ENCODE measurements at regions not wholly inside any gene's neighbourhood (a gene's known extent, or its start where the extent isn't known, plus 50 kb on each side); places are given as distances from the start of the nearest gene placed in this dataset.

DNA sequence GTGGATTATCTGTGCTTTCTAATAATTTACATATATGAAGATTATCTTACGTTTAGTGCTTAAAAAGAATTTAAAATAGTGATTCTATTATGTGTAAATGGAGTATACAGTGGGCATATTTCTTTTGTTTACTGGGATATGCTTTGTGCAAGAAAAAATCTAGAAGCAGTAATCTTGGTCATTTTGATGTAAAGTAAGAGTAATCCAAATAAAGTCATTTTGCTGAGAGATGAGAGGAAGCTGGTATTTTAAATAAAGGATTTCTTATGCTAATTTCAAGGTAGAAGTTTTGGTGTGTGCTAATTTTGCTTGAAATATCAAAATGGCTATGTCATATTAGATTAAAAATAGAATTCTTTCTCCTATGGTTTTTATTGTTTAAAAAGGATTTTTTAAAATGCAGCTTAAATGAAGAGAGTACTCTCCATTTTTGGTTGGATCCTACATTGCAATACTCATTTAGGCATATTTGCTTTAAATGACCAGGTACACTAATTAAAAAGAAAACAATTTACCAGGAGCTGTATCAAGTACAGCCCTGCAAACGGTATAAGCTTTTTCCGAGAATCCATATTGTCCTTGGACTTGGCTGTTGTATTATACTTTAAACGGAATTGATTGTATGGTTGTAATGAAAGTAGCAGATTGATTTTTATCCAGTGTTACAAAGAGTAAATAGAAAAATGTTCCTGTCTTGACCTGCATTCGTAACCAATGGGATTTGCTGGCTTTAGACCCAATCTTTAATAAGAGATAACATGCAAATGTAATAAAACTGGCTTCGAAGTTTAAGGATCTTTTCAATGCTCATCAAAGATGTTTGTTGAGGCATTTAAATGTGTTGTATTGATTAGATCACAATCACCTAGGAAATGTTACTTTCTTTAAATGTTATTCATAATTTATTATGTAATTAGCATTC lies 574.7 kb downstream of the USP25 start:
- no peaks in the 10 kb centered on the region for H3K27me3 ChIP-seq (ENCODE audit: insufficient read depth)
- Mint-ChIP-seq H3K36me3 (ENCODE audit: low read depth) (no peaks in the 10 kb centered on the region), H3K4me1 (peaks cover 5% of the 10 kb centered on the region; the same call in 2 of the 3 replicates), H3K9me3 (no peaks in the 10 kb centered on the region), H3K27me3 (ENCODE audit: insufficient read depth, low read depth, poor library complexity) (no peaks in the 10 kb centered on the region), H3K27ac (no peak overlapping the region), H3K4me3 (no peak overlapping the region)
- DNase-seq (ENCODE audit: low spot score) (no peak), ATAC-seq (no peak)
- H2AFZ ChIP-seq, result no peak overlapping the region
- no peaks in the 10 kb centered on the region for H3K9me2 ChIP-seq (ENCODE audit: insufficient read depth)
- H3K36me3 ChIP-seq (ENCODE audit: insufficient read depth), result no peaks in the 10 kb centered on the region
- H3K27ac ChIP-seq (ENCODE audit: low read depth), result no peak overlapping the region
- no peak for TF ChIP-seq ZNF331 (CRISPR knock-in tag; IDR thresholded peaks at IDR 0.05; ENCODE audit: low read depth)
- no peak for TF ChIP-seq ZNF462 (CRISPR knock-in tag; IDR thresholded peaks at IDR 0.05)
- no peaks in the 10 kb centered on the region for H4K20me1 ChIP-seq (replicated peaks; ENCODE audit: insufficient read depth)
- H3K4me3 ChIP-seq, result no peak overlapping the region
- H3K4me2 ChIP-seq, result no peak overlapping the region
- H3F3A ChIP-seq (replicated peaks; ENCODE audit: low read depth), result no peaks in the 10 kb centered on the region
- no peaks in the 10 kb centered on the region for H3K79me2 ChIP-seq (replicated peaks; ENCODE audit: insufficient read depth)
- H3K4me1 ChIP-seq (ENCODE audit: insufficient read depth), result no peaks in the 10 kb centered on the region; the same call in 1 of the 2 replicates

DNA sequence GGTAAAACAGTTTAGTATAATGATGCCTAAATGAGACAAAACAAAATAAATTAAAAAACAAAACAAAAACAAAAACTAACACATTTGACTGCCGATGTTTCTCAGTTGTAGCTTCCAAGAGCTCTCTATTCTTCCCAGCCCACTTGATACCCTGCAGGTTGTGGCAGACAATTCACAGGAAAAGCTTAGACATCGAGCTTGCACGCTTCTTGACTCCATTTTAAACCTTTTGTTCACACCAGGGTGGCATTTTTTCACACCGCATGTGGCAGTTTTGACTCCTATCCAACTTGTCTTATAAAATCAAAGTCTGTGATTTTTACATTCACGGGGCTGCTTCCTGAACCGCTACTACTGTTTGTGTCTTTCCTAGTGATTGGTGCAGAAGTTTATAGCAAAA lies 575.9 kb downstream of the USP25 start:
- H3F3A ChIP-seq (replicated peaks; ENCODE audit: low read depth), result no peaks in the 10 kb centered on the region
- H3K9me2 ChIP-seq (ENCODE audit: insufficient read depth), result no peaks in the 10 kb centered on the region
- Mint-ChIP-seq H3K27ac (peak overlapping the region; percentile 70; the same call in 1 of the 2 replicates), H3K9me3 (no peaks in the 10 kb centered on the region), H3K36me3 (ENCODE audit: low read depth) (no peaks in the 10 kb centered on the region), H3K27me3 (ENCODE audit: insufficient read depth, low read depth, poor library complexity) (no peaks in the 10 kb centered on the region), H3K4me3 (no peak overlapping the region), H3K4me1 (peaks cover 10% of the 10 kb centered on the region; the same call in 2 of the 3 replicates)
- no peak overlapping the region for H3K27ac ChIP-seq (ENCODE audit: low read depth)
- no peak overlapping the region for H3K4me2 ChIP-seq
- no peaks in the 10 kb centered on the region for H3K27me3 ChIP-seq (ENCODE audit: insufficient read depth)
- H3K4me3 ChIP-seq, result no peak overlapping the region
- no peak for ATAC-seq
- H4K20me1 ChIP-seq (replicated peaks; ENCODE audit: insufficient read depth), result no peaks in the 10 kb centered on the region
- H3K4me1 ChIP-seq (ENCODE audit: insufficient read depth), result no peaks in the 10 kb centered on the region; the same call in 1 of the 2 replicates
- DNase-seq (ENCODE audit: low spot score), result no peak
- no peaks in the 10 kb centered on the region for H3K36me3 ChIP-seq (ENCODE audit: insufficient read depth)
- peak overlapping the region; percentile 72; the same call in 1 of the 2 replicates for H2AFZ ChIP-seq
- H3K79me2 ChIP-seq (replicated peaks; ENCODE audit: insufficient read depth), result no peaks in the 10 kb centered on the region
- TF ChIP-seq STAT1 (IDR thresholded peaks at IDR 0.05; ENCODE audit: unreplicated experiment) (no peak), NANOG (IDR thresholded peaks at IDR 0.05; ENCODE audit: borderline replicate concordance) (no peak), POLR2AphosphoS5 (IDR thresholded peaks at IDR 0.05; ENCODE audit: low read depth) (no peak), ZNF462 (CRISPR knock-in tag; IDR thresholded peaks at IDR 0.05) (no peak)

Data from GM23338 (cell line).